ENCODE measurements at regions not wholly inside any gene's neighbourhood (a gene's known extent, or its start where the extent isn't known, plus 50 kb on each side); places are given as distances from the start of the nearest gene placed in this dataset.

DNA sequence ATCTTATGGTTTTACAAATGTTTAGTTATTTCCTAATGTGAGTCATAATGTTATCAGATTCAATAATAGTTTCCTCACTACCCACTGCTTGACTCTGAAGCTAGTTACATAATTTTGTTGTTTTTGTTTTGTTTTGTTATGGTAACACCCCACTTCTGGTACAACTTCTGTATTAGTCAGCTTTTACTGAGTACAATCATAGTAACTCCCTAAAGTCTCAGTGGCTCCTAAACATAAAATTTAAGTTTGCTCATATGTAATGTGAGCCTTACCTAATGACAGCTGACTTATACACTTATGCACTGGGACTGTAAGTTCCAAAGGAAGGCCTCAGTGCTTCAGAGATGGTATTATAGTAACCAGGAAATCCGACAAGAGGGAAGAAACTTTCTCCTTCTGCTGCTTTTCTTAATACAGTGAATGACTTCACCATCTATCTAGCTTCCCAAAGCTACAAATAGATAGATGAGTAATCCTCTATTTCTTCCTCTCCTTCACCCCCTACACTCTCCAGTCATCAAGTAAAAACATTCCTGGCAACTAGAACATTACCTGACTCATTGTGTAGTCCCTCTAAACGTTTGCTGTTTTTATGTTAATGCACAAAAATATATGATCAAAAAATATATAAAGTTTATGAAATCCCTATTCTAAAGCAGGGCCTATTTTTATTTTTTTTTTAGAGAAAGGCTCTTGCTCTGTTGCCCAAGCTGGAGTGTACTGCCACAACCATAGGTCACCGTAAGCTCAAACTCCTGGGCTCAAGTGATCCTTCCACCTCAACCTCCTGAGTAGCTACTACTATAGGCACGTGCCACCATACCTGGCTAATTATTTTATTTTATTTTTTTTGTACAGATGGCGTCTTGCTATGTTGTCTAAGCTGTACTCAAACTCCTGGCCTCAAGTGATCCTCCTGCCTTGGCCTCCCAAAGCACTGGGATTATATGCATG lies 563.0 kb downstream of the SOX6 start:
- Mint-ChIP-seq H3K27me3 (ENCODE audit: insufficient read depth, low read depth, poor library complexity) (no peaks in the 10 kb centered on the region), H3K4me3 (no peak overlapping the region), H3K27ac (no peak overlapping the region), H3K4me1 (no peaks in the 10 kb centered on the region), H3K9me3 (peaks cover 5% of the 10 kb centered on the region; the same call in 2 of the 3 replicates), H3K36me3 (ENCODE audit: low read depth) (no peaks in the 10 kb centered on the region; the same call in 2 of the 3 replicates)
- no peak for DNase-seq (ENCODE audit: low spot score)
- no peaks in the 10 kb centered on the region for H3K36me3 ChIP-seq (ENCODE audit: insufficient read depth)
- H3K4me2 ChIP-seq: no peak overlapping the region
- H3K4me3 ChIP-seq: no peak overlapping the region
- no peak overlapping the region for H3K27ac ChIP-seq (ENCODE audit: low read depth)
- no peaks in the 10 kb centered on the region for H4K20me1 ChIP-seq (replicated peaks; ENCODE audit: insufficient read depth)
- H3K4me1 ChIP-seq (ENCODE audit: insufficient read depth): no peaks in the 10 kb centered on the region
- no peak overlapping the region for H2AFZ ChIP-seq
- no peaks in the 10 kb centered on the region for H3K79me2 ChIP-seq (replicated peaks; ENCODE audit: insufficient read depth)
- H3K27me3 ChIP-seq (ENCODE audit: insufficient read depth): no peaks in the 10 kb centered on the region
- H3K9me2 ChIP-seq (ENCODE audit: insufficient read depth): peaks cover 10% of the 10 kb centered on the region; the same call in 1 of the 2 replicates
- H3F3A ChIP-seq (replicated peaks; ENCODE audit: low read depth): no peaks in the 10 kb centered on the region
- no peak for TF ChIP-seq NANOG (IDR thresholded peaks at IDR 0.05; ENCODE audit: borderline replicate concordance)
- TF ChIP-seq, protein P1, sequence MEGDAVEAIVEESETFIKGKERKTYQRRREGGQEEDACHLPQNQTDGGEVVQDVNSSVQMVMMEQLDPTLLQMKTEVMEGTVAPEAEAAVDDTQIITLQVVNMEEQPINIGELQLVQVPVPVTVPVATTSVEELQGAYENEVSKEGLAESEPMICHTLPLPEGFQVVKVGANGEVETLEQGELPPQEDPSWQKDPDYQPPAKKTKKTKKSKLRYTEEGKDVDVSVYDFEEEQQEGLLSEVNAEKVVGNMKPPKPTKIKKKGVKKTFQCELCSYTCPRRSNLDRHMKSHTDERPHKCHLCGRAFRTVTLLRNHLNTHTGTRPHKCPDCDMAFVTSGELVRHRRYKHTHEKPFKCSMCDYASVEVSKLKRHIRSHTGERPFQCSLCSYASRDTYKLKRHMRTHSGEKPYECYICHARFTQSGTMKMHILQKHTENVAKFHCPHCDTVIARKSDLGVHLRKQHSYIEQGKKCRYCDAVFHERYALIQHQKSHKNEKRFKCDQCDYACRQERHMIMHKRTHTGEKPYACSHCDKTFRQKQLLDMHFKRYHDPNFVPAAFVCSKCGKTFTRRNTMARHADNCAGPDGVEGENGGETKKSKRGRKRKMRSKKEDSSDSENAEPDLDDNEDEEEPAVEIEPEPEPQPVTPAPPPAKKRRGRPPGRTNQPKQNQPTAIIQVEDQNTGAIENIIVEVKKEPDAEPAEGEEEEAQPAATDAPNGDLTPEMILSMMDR (conservative IDR thresholded peaks at IDR 0.05; ENCODE audit: low read depth in 2 of 2): no peak
- no peak for ATAC-seq

DNA sequence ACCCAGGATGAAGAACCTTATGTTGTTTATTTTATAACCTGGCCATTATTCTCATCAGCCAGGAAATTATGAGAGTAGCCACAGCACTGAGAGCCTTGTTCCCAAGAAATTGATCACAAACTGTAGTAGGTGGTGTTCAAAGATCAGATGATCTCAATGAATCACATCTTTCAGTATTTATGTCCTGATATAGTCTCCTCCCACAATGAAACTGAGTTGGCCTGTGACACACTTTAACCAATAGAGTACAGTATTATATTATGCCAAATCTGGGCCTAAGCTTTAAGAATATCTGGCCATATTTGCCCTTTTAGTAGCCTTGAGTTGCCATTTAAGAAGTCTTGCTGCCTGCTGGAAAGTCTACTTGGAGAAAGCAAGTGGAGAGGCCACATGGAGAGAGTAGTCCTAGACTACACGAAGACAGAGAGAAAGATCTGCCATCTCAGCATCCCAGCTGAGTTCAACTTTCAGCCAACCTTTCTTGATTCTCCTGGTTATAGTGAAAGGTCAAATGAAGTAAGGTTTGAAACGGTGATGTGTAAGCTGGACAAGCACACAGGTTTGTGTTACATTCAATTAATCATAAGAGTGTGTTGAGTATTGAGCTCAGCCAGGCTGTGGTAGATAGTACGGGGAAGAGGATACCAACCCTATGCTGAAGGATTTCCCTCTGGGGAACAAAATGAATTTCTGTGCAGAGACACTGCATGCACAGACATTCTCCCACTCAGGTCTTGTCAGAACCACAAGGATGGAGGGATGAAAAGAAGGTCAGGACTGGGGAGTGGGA lies 561.8 kb downstream of the SOX6 start:
- no peak overlapping the region for H3K27ac Mint-ChIP-seq
- ATAC-seq (no peak), DNase-seq (ENCODE audit: low spot score) (no peak)
- H3K4me2 ChIP-seq: no peak overlapping the region
- H3K27ac ChIP-seq (ENCODE audit: low read depth): no peak overlapping the region
- no peaks in the 10 kb centered on the region for H3K27me3 Mint-ChIP-seq (ENCODE audit: insufficient read depth, low read depth, poor library complexity)
- H3K27me3 ChIP-seq (ENCODE audit: insufficient read depth): no peaks in the 10 kb centered on the region
- H3K4me1 ChIP-seq (ENCODE audit: insufficient read depth): no peaks in the 10 kb centered on the region
- no peak for TF ChIP-seq CREB1 (CRISPR knock-in tag; IDR thresholded peaks at IDR 0.05; ENCODE audit: low read depth)
- TF ChIP-seq JUNB (IDR thresholded peaks at IDR 0.05; ENCODE audit: unreplicated experiment): no peak
- no peaks in the 10 kb centered on the region; the same call in 2 of the 3 replicates for H3K4me1 Mint-ChIP-seq
- H3K36me3 Mint-ChIP-seq (ENCODE audit: low read depth): no peaks in the 10 kb centered on the region; the same call in 2 of the 3 replicates
- H3K9me3 Mint-ChIP-seq: peaks cover 5% of the 10 kb centered on the region; the same call in 2 of the 3 replicates
- no peak overlapping the region for H3K4me3 Mint-ChIP-seq
- peaks cover 10% of the 10 kb centered on the region; the same call in 1 of the 2 replicates for H3K9me2 ChIP-seq (ENCODE audit: insufficient read depth)
- H3K4me3 ChIP-seq: no peak overlapping the region
- H4K20me1 ChIP-seq (replicated peaks; ENCODE audit: insufficient read depth): no peaks in the 10 kb centered on the region
- no peak overlapping the region for H2AFZ ChIP-seq
- no peaks in the 10 kb centered on the region for H3K36me3 ChIP-seq (ENCODE audit: insufficient read depth)
- H3F3A ChIP-seq (replicated peaks; ENCODE audit: low read depth): no peaks in the 10 kb centered on the region
- H3K79me2 ChIP-seq (replicated peaks; ENCODE audit: insufficient read depth): no peaks in the 10 kb centered on the region

DNA sequence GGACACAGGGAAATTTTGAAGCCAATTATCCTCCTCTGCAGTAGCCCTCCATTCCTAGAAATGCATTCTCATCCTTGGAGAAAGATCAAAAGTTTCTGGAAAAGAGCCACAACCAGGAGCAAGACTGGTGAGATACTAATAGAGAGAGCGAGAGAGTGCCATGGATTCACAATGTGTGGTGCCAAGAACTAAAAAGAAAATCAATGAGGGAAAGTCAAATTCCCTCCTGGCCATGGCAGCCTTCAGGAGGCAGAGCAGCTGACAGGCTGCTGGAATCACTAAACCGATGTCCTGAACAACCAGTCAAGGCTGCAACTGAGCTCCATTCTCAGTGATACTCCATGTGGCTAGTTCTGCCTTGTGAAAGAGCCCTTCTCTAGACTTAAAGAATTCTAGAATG lies 561.0 kb downstream of the SOX6 start:
- Histone ChIP-seq H3K36me3 (ENCODE audit: insufficient read depth) (no peaks in the 10 kb centered on the region), H3K9me2 (ENCODE audit: insufficient read depth) (peaks cover 10% of the 10 kb centered on the region; the same call in 1 of the 2 replicates), H3K27ac (ENCODE audit: low read depth) (no peak overlapping the region), H4K20me1 (replicated peaks; ENCODE audit: insufficient read depth) (no peaks in the 10 kb centered on the region), H3K4me2 (no peak overlapping the region), H3F3A (replicated peaks; ENCODE audit: low read depth) (no peaks in the 10 kb centered on the region), H3K4me1 (ENCODE audit: insufficient read depth) (no peaks in the 10 kb centered on the region), H2AFZ (no peak overlapping the region), H3K27me3 (ENCODE audit: insufficient read depth) (no peaks in the 10 kb centered on the region), H3K4me3 (no peak overlapping the region), H3K79me2 (replicated peaks; ENCODE audit: insufficient read depth) (no peaks in the 10 kb centered on the region)
- H3K4me1 Mint-ChIP-seq: no peaks in the 10 kb centered on the region; the same call in 2 of the 3 replicates
- ATAC-seq (no peak), DNase-seq (ENCODE audit: low spot score) (no peak)
- no peaks in the 10 kb centered on the region; the same call in 2 of the 3 replicates for H3K36me3 Mint-ChIP-seq (ENCODE audit: low read depth)
- H3K4me3 Mint-ChIP-seq: no peak overlapping the region
- peaks cover 5% of the 10 kb centered on the region; the same call in 2 of the 3 replicates for H3K9me3 Mint-ChIP-seq
- no peak overlapping the region for H3K27ac Mint-ChIP-seq
- no peaks in the 10 kb centered on the region for H3K27me3 Mint-ChIP-seq (ENCODE audit: insufficient read depth, low read depth, poor library complexity)
- TF ChIP-seq ZNF114 (CRISPR knock-in tag; IDR thresholded peaks at IDR 0.05) (no peak), CREB1 (CRISPR knock-in tag; IDR thresholded peaks at IDR 0.05; ENCODE audit: low read depth) (no peak), STAT1 (IDR thresholded peaks at IDR 0.05; ENCODE audit: unreplicated experiment) (no peak)
- TF ChIP-seq, protein P1 (conservative IDR thresholded peaks at IDR 0.05; ENCODE audit: low read depth in 2 of 2): no peak
- TF ChIP-seq, protein P2, sequence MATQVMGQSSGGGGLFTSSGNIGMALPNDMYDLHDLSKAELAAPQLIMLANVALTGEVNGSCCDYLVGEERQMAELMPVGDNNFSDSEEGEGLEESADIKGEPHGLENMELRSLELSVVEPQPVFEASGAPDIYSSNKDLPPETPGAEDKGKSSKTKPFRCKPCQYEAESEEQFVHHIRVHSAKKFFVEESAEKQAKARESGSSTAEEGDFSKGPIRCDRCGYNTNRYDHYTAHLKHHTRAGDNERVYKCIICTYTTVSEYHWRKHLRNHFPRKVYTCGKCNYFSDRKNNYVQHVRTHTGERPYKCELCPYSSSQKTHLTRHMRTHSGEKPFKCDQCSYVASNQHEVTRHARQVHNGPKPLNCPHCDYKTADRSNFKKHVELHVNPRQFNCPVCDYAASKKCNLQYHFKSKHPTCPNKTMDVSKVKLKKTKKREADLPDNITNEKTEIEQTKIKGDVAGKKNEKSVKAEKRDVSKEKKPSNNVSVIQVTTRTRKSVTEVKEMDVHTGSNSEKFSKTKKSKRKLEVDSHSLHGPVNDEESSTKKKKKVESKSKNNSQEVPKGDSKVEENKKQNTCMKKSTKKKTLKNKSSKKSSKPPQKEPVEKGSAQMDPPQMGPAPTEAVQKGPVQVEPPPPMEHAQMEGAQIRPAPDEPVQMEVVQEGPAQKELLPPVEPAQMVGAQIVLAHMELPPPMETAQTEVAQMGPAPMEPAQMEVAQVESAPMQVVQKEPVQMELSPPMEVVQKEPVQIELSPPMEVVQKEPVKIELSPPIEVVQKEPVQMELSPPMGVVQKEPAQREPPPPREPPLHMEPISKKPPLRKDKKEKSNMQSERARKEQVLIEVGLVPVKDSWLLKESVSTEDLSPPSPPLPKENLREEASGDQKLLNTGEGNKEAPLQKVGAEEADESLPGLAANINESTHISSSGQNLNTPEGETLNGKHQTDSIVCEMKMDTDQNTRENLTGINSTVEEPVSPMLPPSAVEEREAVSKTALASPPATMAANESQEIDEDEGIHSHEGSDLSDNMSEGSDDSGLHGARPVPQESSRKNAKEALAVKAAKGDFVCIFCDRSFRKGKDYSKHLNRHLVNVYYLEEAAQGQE (IDR thresholded peaks at IDR 0.05; ENCODE audit: unreplicated experiment): no peak
